OCI-LY3 (cell line): ENCODE measurements at regions not wholly inside any gene's neighbourhood (a gene's known extent, or its start where the extent isn't known, plus 50 kb on each side); places are given as distances from the start of the nearest gene placed in this dataset.

Experiments used
- H2AFZ ChIP-seq: fragments of 200-600, 300-600 bp; shearing (Covaris generic); 2 replicates; pipeline ENCODE4 v1.6.0; 2014; ENCODE audit warnings: antibody characterized with exemption, low read depth, low read length
- H3K27ac ChIP-seq: fragments of 200-600, 300-600 bp; sonication (generic); 2 replicates; pipeline ENCODE4 v1.5.1; 2014; ENCODE audit warnings: mild to moderate bottlenecking, low read length, moderate library complexity, mixed read lengths
- H3K27me3 ChIP-seq: fragments of 200-600, 300-600 bp; sonication (generic); 2 replicates; pipeline ENCODE4 v1.6.1; 2014; ENCODE audit warnings: low read depth, low read length, mixed read lengths
- H3K36me3 ChIP-seq: fragments of 200-600, 300-600 bp; sonication (generic); replicated peaks from 2 replicates; pipeline ENCODE3; 2014; ENCODE audit warnings: low read depth, low read length, mixed read lengths
- H3K4me1 ChIP-seq: fragments of 300-600, 200-600 bp; sonication (generic); 2 replicates; pipeline ENCODE4 v1.6.1; 2014; ENCODE audit warnings: low read length, mixed read lengths
- H3K4me2 ChIP-seq: fragments of 200-600, 300-600 bp; sonication (generic); 2 replicates; pipeline ENCODE4 v1.6.1; 2014; ENCODE audit warnings: low read length, mixed read lengths
- H3K4me3 ChIP-seq: fragments of 300-600, 200-600 bp; sonication (generic); 2 replicates; pipeline ENCODE4 v1.5.1; 2014; ENCODE audit warnings: antibody characterized with exemption, mild to moderate bottlenecking, low read length, moderate library complexity
- H3K79me2 ChIP-seq: fragments of 300-600, 200-600 bp; shearing (Covaris generic); 2 replicates; pipeline ENCODE4 v1.6.1; 2014; ENCODE audit warnings: mild to moderate bottlenecking, low read length, mixed read lengths
- H3K9ac ChIP-seq: fragments of 300-600, 200-600 bp; shearing (Covaris generic); 2 replicates; pipeline ENCODE4 v1.6.0; 2014; ENCODE audit warnings: mild to moderate bottlenecking, low read length, moderate library complexity
- H3K9me3 ChIP-seq: fragments of 200-600, 300-600 bp; shearing (Covaris generic); 2 replicates; pipeline ENCODE4 v1.6.1; 2014; ENCODE audit warnings: low read length, mixed read lengths; ENCODE audit not compliant: insufficient read depth
- H4K20me1 ChIP-seq: fragments of 200-600, 300-600 bp; sonication (generic); 2 replicates; pipeline ENCODE4 v1.6.1; 2016; ENCODE audit warnings: low read length, mixed read lengths; ENCODE audit not compliant: insufficient read depth
- EZH2phosphoT487 ChIP-seq: fragments of 200-600 bp; shearing (Covaris generic); IDR thresholded peaks from 2 replicates; pipeline ENCODE4 v1.6.1; 2018; ENCODE audit warnings: antibody characterized with exemption, mixed run types, low read depth
- TF ChIP-seq, protein P1 (sequence below): fragments of 200-600, 300-600 bp; sonication (generic); IDR thresholded peaks from 2 replicates; pipeline ENCODE4 v1.5.1; 2014; ENCODE audit warnings: antibody characterized with exemption, low read length, low read depth

GRCh38 chr3:64299206-64299605, 73.9 kb upstream of the PRICKLE2 start:
- Histone ChIP-seq H3K27ac (no peak overlapping the region), H3K79me2 (no peaks in the 10 kb centered on the region), H3K9me3 (no peaks in the 10 kb centered on the region), H3K27me3 (peaks cover 18% of the 10 kb centered on the region), H3K4me1 (no peaks in the 10 kb centered on the region), H3K4me3 (no peak overlapping the region), H3K4me2 (no peak overlapping the region), H3K9ac (no peak overlapping the region), H4K20me1 (no peaks in the 10 kb centered on the region), H2AFZ (no peak overlapping the region), H3K36me3 (no peaks in the 10 kb centered on the region)
- TF ChIP-seq, protein P1, sequence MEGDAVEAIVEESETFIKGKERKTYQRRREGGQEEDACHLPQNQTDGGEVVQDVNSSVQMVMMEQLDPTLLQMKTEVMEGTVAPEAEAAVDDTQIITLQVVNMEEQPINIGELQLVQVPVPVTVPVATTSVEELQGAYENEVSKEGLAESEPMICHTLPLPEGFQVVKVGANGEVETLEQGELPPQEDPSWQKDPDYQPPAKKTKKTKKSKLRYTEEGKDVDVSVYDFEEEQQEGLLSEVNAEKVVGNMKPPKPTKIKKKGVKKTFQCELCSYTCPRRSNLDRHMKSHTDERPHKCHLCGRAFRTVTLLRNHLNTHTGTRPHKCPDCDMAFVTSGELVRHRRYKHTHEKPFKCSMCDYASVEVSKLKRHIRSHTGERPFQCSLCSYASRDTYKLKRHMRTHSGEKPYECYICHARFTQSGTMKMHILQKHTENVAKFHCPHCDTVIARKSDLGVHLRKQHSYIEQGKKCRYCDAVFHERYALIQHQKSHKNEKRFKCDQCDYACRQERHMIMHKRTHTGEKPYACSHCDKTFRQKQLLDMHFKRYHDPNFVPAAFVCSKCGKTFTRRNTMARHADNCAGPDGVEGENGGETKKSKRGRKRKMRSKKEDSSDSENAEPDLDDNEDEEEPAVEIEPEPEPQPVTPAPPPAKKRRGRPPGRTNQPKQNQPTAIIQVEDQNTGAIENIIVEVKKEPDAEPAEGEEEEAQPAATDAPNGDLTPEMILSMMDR: no peak

DNA sequence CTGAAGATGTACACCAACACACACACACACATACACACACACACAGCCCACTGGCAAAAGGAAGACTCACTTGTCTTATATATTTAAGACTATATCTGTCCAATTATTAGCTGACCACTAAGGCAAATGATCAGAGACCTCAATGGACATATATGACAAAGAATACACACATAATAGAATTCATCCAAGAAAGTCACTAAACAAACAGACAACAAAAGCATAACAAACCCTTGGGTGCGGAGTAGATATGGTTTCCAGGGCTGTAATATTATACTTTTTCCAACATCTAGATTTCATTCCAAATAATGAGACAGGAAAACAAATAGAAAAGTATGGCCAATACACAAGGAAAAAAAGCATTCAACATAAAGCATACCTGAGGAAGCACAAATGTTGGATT, 72.3 kb upstream of the PRICKLE2 start:
- Histone ChIP-seq H3K27me3 (peaks cover 14% of the 10 kb centered on the region), H2AFZ (no peak overlapping the region), H3K4me3 (no peak overlapping the region), H3K4me1 (no peaks in the 10 kb centered on the region), H3K9ac (no peak overlapping the region), H3K36me3 (no peaks in the 10 kb centered on the region), H4K20me1 (no peaks in the 10 kb centered on the region), H3K4me2 (no peak overlapping the region), H3K9me3 (no peaks in the 10 kb centered on the region), H3K27ac (no peak overlapping the region), H3K79me2 (no peaks in the 10 kb centered on the region)
- no peak for TF ChIP-seq EZH2phosphoT487
- TF ChIP-seq, protein P1: no peak

GRCh38 chr3:64295594-64295993, 70.3 kb upstream of the PRICKLE2 start:
- Histone ChIP-seq H3K9me3 (no peaks in the 10 kb centered on the region), H3K9ac (no peak overlapping the region), H4K20me1 (no peaks in the 10 kb centered on the region), H3K4me2 (no peak overlapping the region), H3K79me2 (no peaks in the 10 kb centered on the region), H3K27ac (no peak overlapping the region), H3K4me3 (no peak overlapping the region), H3K4me1 (no peaks in the 10 kb centered on the region), H2AFZ (no peak overlapping the region), H3K36me3 (no peaks in the 10 kb centered on the region), H3K27me3 (peaks cover 4% of the 10 kb centered on the region; the same call in 1 of the 2 replicates)
- TF ChIP-seq, protein P1: no peak
- TF ChIP-seq EZH2phosphoT487: no peak

DNA sequence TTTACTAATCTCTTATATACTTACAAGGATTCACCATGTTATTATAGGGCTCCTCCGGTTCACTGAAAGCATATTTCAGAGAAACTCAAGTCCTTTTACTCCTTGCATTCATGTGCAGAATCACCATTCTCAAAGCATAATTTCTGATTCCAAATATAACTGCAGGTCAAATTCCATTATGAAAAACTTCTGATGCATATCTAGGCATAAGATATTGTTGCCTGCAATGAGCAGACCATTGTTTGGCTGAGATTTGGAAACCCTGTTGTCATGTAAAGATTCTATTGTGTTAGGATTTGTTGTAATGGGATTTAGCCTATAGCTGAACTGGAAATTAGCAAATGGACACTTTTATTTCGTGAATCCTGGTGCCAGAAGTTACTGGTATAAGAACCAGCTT, 69.5 kb upstream of the PRICKLE2 start:
- no peak overlapping the region for H3K4me2 ChIP-seq
- no peak overlapping the region for H3K27ac ChIP-seq
- TF ChIP-seq EZH2phosphoT487: no peak
- TF ChIP-seq, protein P1: no peak
- no peaks in the 10 kb centered on the region for H3K79me2 ChIP-seq
- H3K9ac ChIP-seq: no peak overlapping the region
- H4K20me1 ChIP-seq: no peaks in the 10 kb centered on the region
- no peak overlapping the region for H3K4me3 ChIP-seq
- H3K4me1 ChIP-seq: no peaks in the 10 kb centered on the region
- no peak overlapping the region for H2AFZ ChIP-seq
- H3K36me3 ChIP-seq: no peaks in the 10 kb centered on the region
- no peaks in the 10 kb centered on the region for H3K9me3 ChIP-seq
- no peaks in the 10 kb centered on the region for H3K27me3 ChIP-seq
